GM18519 (cell line): ENCODE measurements at regions not wholly inside any gene's neighbourhood (a gene's known extent, or its start where the extent isn't known, plus 50 kb on each side); places are given as distances from the start of the nearest gene placed in this dataset.
"Not testable (repeated sequence)": the region's sequence is repeated elsewhere in the genome, so short reads cannot be mapped to it uniquely, and the experiment has no call there.

Experiments
- ATAC-seq: cut with Tn5 transposase; IDR thresholded peaks from one replicate; pipeline ENCODE4 v1.9.1; 2021; ENCODE audit warnings: mild to moderate bottlenecking, moderate library complexity; ENCODE audit not compliant: unreplicated experiment, low FRiP score

- ATAC-seq, result no peak
Observed at GRCh38 chr2:114368705-114369104, 73.7 kb upstream of the DPP10 start.

- ATAC-seq, result not testable (repeated sequence)
Observed at GRCh38 chr2:114371721-114372120, 70.7 kb upstream of the DPP10 start.

- ATAC-seq, result no peak
Observed at GRCh38 chr2:114373591-114373990, 68.8 kb upstream of the DPP10 start.

DNA sequence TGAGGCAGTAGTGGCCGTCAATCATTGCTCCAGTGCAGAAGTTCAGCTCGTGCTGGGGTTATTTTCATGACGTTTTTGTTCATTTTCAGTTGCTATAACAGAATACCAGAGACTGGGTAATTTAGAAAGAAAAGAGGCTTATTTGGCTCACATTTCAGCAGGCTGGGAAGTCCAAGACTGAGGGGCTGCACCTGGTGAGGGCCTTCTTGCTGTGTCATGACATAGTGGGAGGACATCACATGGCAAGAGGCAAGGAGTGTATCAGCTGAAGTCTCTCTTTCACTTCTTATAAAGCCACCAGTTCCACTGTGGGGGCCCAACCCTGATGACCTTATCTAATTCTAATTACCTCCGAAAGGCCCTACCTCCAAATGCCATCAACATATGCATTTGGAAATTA is 58.0 kb upstream of the DPP10 start:
- ATAC-seq, result no peak

GRCh38 chr2:114389021-114389420 is 53.4 kb upstream of the DPP10 start:
- ATAC-seq, result no peak
